HepG2 (cell line): ENCODE measurements at regions not wholly inside any gene's neighbourhood (a gene's known extent, or its start where the extent isn't known, plus 50 kb on each side); places are given as distances from the start of the nearest gene placed in this dataset.

Source experiments
- ATAC-seq: fragments of 200-7000 bp; cut with Tn5 transposase; 3 replicates; pipeline ENCODE4 v1.9.1; 2020; ENCODE audit warnings: mild to moderate bottlenecking, moderate library complexity
- BruUV-seq: library from RNA; stranded (reverse); fragments of 400-500 nt; replicated peaks from 2 replicates; lab custom pipeline; 2021; lab: Mats Ljungman, UMichigan
- CTCF ChIA-PET: fragments of 300-600 bp; formaldehyde crosslinking; extraction: SDS; loops from one replicate; lab custom pipeline; 2021; ENCODE audit warnings: low total read pairs, inconsistent platforms, low intra/inter-chr PET ratio; lab: Yijun Ruan, JAX
- POLR2A ChIA-PET: fragments of 350-600 bp; sonication (Branson Sonifier 250); formaldehyde crosslinking; loops from one replicate; lab custom pipeline; 2020; ENCODE audit warnings: antibody characterized with exemption, inconsistent platforms; lab: Yijun Ruan, JAX
- DNase-seq: peaks from one replicate; pipeline ENCODE4 v3.0.0-alpha.2; 2015; ENCODE audit warnings: low spot score
- FAIRE-seq: peaks from 3 replicates; lab custom pipeline; 2011; peaks lifted over from hg19 to GRCh38; lab: Jason Lieb, UNC
- H2AFZ ChIP-seq: one replicate; pipeline ENCODE4 v1.6.1; 2011; ENCODE audit warnings: low read length, inconsistent platforms
- H3K27ac ChIP-seq: fragments of 300-600 bp; 3 replicates; pipeline ENCODE4 v1.8.0; 2011; ENCODE audit warnings: mixed run types, mild to moderate bottlenecking, mixed read lengths, low read length, inconsistent platforms; ENCODE audit not compliant: insufficient read depth; ENCODE audit errors: extremely low read length
- H3K27me3 ChIP-seq, 2 experiments: fragments of 200-600 bp in 1 of 2; 2 replicates in 1 of 2; 3 replicates in 1 of 2; pipeline versions ENCODE4 v1.6.0 to v1.8.0; 2011; ENCODE audit warnings: low read length in 2 of 2, mild to moderate bottlenecking in 2 of 2, moderate library complexity in 2 of 2, inconsistent platforms in 1 of 2; ENCODE audit not compliant: insufficient read depth in 2 of 2, control insufficient read depth in 1 of 2
- H3K36me3 ChIP-seq, 2 experiments: fragments of 200-600 bp in 1 of 2; replicated peaks in 1 of 2; 2 replicates in 1 of 2; 3 replicates in 1 of 2; pipeline versions ENCODE4 v1.5.1 to v1.8.0; 2011; ENCODE audit warnings: low read length in 2 of 2, inconsistent platforms in 1 of 2; ENCODE audit not compliant: insufficient read depth in 2 of 2, control insufficient read depth in 1 of 2
- H3K4me1 ChIP-seq: 2 replicates; pipeline ENCODE4 v1.5.1; 2012; ENCODE audit warnings: low read length, inconsistent platforms; ENCODE audit not compliant: insufficient read depth
- H3K4me2 ChIP-seq: 2 replicates; pipeline ENCODE4 v1.6.0; 2011; ENCODE audit warnings: low read depth, low read length, inconsistent platforms
- H3K4me3 ChIP-seq, 3 experiments: fragments of 200-600 bp in 1 of 3; sonication (generic), shearing (Covaris generic) in 1 of 3; replicated peaks in 1 of 3; 2 replicates each; pipeline ENCODE4 v1.5.1; 2011 to 2016; ENCODE audit warnings: low read length in 3 of 3, inconsistent platforms in 2 of 3, low read depth in 2 of 3, mild to moderate bottlenecking in 2 of 3, control low read depth in 1 of 3, mixed read lengths in 1 of 3; ENCODE audit not compliant: insufficient read depth in 1 of 3
- H3K79me2 ChIP-seq: one replicate; pipeline ENCODE4 v1.6.1; 2011; ENCODE audit warnings: low read length, inconsistent platforms; ENCODE audit not compliant: insufficient read depth
- H3K9ac ChIP-seq: 2 replicates; pipeline ENCODE4 v1.6.0; 2011; ENCODE audit warnings: mild to moderate bottlenecking, low read depth, low read length, inconsistent platforms; ENCODE audit not compliant: insufficient read depth
- H3K9me3 ChIP-seq: 2 replicates; pipeline ENCODE4 v1.5.1; 2012; ENCODE audit warnings: mild to moderate bottlenecking, low read length
- H4K20me1 ChIP-seq: 2 replicates; pipeline ENCODE4 v1.6.0; 2011; ENCODE audit warnings: inconsistent platforms, mild to moderate bottlenecking, low read length, moderate library complexity; ENCODE audit not compliant: insufficient read depth
- ATF7 ChIP-seq, 2 experiments: fragments of 450-650 bp in 1 of 2; sonication (generic) in 1 of 2; formaldehyde crosslinking in 1 of 2; IDR thresholded peaks; 2 replicates each; pipeline versions ENCODE4 v1.4.0 to v1.6.1; 2016 to 2020; ENCODE audit warnings: antibody characterized with exemption in 1 of 2, mild to moderate bottlenecking in 1 of 2, missing genetic modification reagents in 1 of 2
- CBX5 ChIP-seq: sonication (generic); formaldehyde crosslinking; IDR thresholded peaks from 2 replicates; pipeline ENCODE4 v1.4.0; 2020; ENCODE audit warnings: missing genetic modification reagents, borderline replicate concordance
- FOXP1 ChIP-seq, 2 experiments: fragments of 450-650 bp in 1 of 2; IDR thresholded peaks; 2 replicates each; pipeline ENCODE4 v1.6.1; 2017 to 2018; ENCODE audit warnings: antibody characterized with exemption in 1 of 2
- JARID2 ChIP-seq: sonication (generic); formaldehyde crosslinking; IDR thresholded peaks from 2 replicates; pipeline ENCODE4 v1.8.1; 2023; ENCODE audit warnings: missing genetic modification reagents, inconsistent platforms; ENCODE audit not compliant: insufficient replicate concordance
- JUN ChIP-seq: sonication (generic); formaldehyde crosslinking; IDR thresholded peaks from 2 replicates; pipeline ENCODE4 v1.4.0; 2020; ENCODE audit warnings: mild to moderate bottlenecking, missing genetic modification reagents
- PHF20 ChIP-seq: sonication (generic); formaldehyde crosslinking; IDR thresholded peaks from 2 replicates; pipeline ENCODE4 v1.5.0; 2020; ENCODE audit warnings: mild to moderate bottlenecking, missing genetic modification reagents
- POGZ ChIP-seq: sonication (generic); formaldehyde crosslinking; IDR thresholded peaks from 2 replicates; pipeline ENCODE4 v1.4.0; 2020; ENCODE audit warnings: mild to moderate bottlenecking, missing genetic modification reagents
- RBM22 ChIP-seq: fragments of 200-400 bp; formaldehyde crosslinking; optimal IDR thresholded peaks from 2 replicates; pipeline ENCODE3; 2017; ENCODE audit warnings: mild to moderate bottlenecking, low read length, moderate library complexity
- RFXAP ChIP-seq: sonication (generic); formaldehyde crosslinking; IDR thresholded peaks from 2 replicates; pipeline ENCODE4 v1.4.0; 2020; ENCODE audit warnings: missing genetic modification reagents, borderline replicate concordance
- SIX1 ChIP-seq: sonication (generic); formaldehyde crosslinking; IDR thresholded peaks from 2 replicates; pipeline ENCODE4 v1.4.0; 2020; ENCODE audit warnings: missing genetic modification reagents, borderline replicate concordance
- SRF ChIP-seq: IDR thresholded peaks from 2 replicates; pipeline ENCODE4 v1.6.1; 2011; ENCODE audit warnings: mild to moderate bottlenecking, low read depth, low read length, moderate library complexity
- STAG1 ChIP-seq: sonication (generic); formaldehyde crosslinking; IDR thresholded peaks from 2 replicates; pipeline ENCODE4 v1.4.0; 2020; ENCODE audit warnings: missing genetic modification reagents
- ZBTB39 ChIP-seq: sonication (generic); formaldehyde crosslinking; IDR thresholded peaks from 2 replicates; pipeline ENCODE4 v1.5.0; 2020; ENCODE audit warnings: missing genetic modification reagents
- ZBTB42 ChIP-seq: sonication (generic); formaldehyde crosslinking; IDR thresholded peaks from 2 replicates; pipeline ENCODE4 v1.5.0; 2020; ENCODE audit warnings: mild to moderate bottlenecking, missing genetic modification reagents
- ZNF749 ChIP-seq: sonication (generic); formaldehyde crosslinking; IDR thresholded peaks from 2 replicates; pipeline ENCODE4 v1.8.0; 2022; ENCODE audit warnings: mild to moderate bottlenecking, missing genetic modification reagents, moderate library complexity, borderline replicate concordance
- ZNF784 ChIP-seq: sonication (generic); formaldehyde crosslinking; IDR thresholded peaks from 2 replicates; pipeline ENCODE4 v1.5.1; 2020; ENCODE audit warnings: missing genetic modification reagents, mild to moderate bottlenecking, borderline replicate concordance
- WGBS: methylation state at CpG from one replicate; pipeline ENCODE4 v1.1.6; 2017; ENCODE audit warnings: low lambda C conversion rate; 5-methylcytosine and 5-hydroxymethylcytosine counted together
- in situ Hi-C: cut with HindIII; loops from 2 replicates; pipeline ENCODE4 v1.10.0; 2017; ENCODE audit warnings: low pct_unique_long_range_greater_than_20kb; ENCODE audit not compliant: extremely low pct_ligation_motif_present
- intact Hi-C: fragments of 100-400 bp; cut with micrococcal nuclease; formaldehyde crosslinking; loops from one replicate; pipeline ENCODE4 v1.10.0; 2022; ENCODE audit not compliant: unreplicated experiment
- TF ChIP-seq, protein P1 (sequence below): sonication (generic); formaldehyde crosslinking; IDR thresholded peaks from 2 replicates; pipeline ENCODE4 v1.4.0; 2020; ENCODE audit warnings: missing genetic modification reagents, low read depth, mild to moderate bottlenecking, borderline replicate concordance

DNA sequence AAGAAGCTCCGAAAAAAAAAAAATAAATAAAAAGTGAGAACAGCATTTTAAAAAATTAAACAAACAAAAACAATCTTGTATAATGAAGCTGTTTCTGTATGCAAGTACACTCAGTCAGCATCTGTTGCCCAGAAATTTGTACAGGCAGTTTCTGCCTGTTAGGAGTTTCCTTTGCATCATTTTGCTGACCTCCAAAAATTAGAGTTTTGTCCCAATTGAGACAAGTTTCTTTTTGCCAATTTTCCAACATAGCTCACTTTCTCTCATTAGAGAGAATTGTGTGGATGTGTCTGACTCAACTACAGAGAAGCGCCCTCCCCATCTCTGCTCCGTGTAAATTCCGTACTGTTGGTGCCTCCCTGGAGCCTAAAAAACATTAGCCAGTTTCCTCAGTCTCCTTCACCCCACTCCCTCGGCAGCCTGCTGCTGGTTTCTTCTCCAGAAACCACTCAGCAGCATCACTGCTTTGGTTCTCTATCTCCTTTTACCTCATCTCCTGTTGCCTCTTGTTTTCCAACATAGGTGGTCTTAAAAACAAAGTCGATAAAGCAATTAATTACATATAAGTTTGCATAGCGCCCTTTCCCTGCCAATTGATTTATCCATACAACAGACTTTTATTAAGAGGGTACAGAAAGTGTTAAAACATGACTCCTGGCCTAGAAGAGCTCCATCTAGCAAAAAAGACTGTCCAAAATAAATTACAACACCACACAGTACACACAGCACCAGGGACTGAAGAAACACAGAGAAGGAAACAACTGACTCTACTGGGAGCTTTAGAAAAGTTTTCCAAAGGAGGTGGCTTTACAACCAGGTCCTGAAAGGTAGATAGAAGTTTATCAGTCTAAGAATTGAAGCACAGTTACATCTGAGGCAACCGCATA, 286.7 kb downstream of the SHOX2 start (continued):
- TF ChIP-seq, protein P1, sequence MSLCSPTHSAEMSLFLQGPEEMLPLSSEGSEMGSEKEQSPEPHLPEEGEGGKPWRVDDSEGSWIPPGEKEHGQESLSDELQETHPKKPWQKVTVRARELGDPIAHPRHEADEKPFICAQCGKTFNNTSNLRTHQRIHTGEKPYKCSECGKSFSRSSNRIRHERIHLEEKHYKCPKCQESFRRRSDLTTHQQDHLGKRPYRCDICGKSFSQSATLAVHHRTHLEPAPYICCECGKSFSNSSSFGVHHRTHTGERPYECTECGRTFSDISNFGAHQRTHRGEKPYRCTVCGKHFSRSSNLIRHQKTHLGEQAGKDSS (CRISPR knock-in tag) = no peak
- TF ChIP-seq FOXP1 (IDR thresholded peaks at IDR 0.05) = no peak
- TF ChIP-seq FOXP1 (CRISPR knock-in tag; IDR thresholded peaks at IDR 0.05) = no peak
- TF ChIP-seq ZBTB42 (CRISPR knock-in tag) = no peak

GRCh38 chr3:157816896-157817295, 289.3 kb downstream of the SHOX2 start:
- no peaks in the 10 kb centered on the region for H3K27me3 ChIP-seq
- BruUV-seq = no TSS peak
- no peaks in the 10 kb centered on the region for H3K4me1 ChIP-seq
- H4K20me1 ChIP-seq = no peaks in the 10 kb centered on the region
- ChIA-PET CTCF (no interaction called here), POLR2A (no interaction called here)
- H2AFZ ChIP-seq = no peak overlapping the region
- in situ Hi-C loops = no loop called here
- no peak for ATAC-seq
- no peak overlapping the region for H3K27ac ChIP-seq
- H3K36me3 ChIP-seq = no peaks in the 10 kb centered on the region
- no peaks in the 10 kb centered on the region for H3K79me2 ChIP-seq
- intact Hi-C loops = no loop called here
- no peak overlapping the region for H3K4me3 ChIP-seq
- WGBS = 0% methylated on average over 1 of the region's 1 CpG
- no peak for DNase-seq
- no peak for FAIRE-seq
- H3K4me2 ChIP-seq = no peak overlapping the region
- H3K9ac ChIP-seq = no peak overlapping the region
- no peaks in the 10 kb centered on the region for H3K9me3 ChIP-seq
- no peak for TF ChIP-seq SRF
- no peak for TF ChIP-seq JARID2 (CRISPR knock-in tag)
- TF ChIP-seq CBX5 (CRISPR knock-in tag) = no peak
- TF ChIP-seq POGZ (CRISPR knock-in tag) = no peak
- TF ChIP-seq ZBTB39 = no peak
- no peak for TF ChIP-seq STAG1 (CRISPR knock-in tag)
- no peak for TF ChIP-seq ZNF749 (CRISPR knock-in tag)
- TF ChIP-seq ATF7 (IDR thresholded peaks at IDR 0.05) = no peak
- no peak for TF ChIP-seq ATF7 (CRISPR knock-in tag; IDR thresholded peaks at IDR 0.05)
- no peak for TF ChIP-seq RFXAP (CRISPR knock-in tag)
- no peak for TF ChIP-seq ZNF784 (CRISPR knock-in tag)
- TF ChIP-seq SIX1 (CRISPR knock-in tag) = no peak
- TF ChIP-seq RBM22 = no peak
- TF ChIP-seq PHF20 (CRISPR knock-in tag) = no peak
- no peak for TF ChIP-seq JUN (CRISPR knock-in tag)
